ENCODE measurements at regions not wholly inside any gene's neighbourhood (a gene's known extent, or its start where the extent isn't known, plus 50 kb on each side); places are given as distances from the start of the nearest gene placed in this dataset.

- TF ChIP-seq CTCF (IDR thresholded peaks at IDR 0.05; ENCODE audit: low read depth, low read length) (no peak), POLR2A (IDR thresholded peaks at IDR 0.05; ENCODE audit: extremely low read depth, insufficient read length) (no peak)
Observed at GRCh38 chr14:86824167-86824566, 1168.8 kb downstream of the GALC start.

Measured in NB4 (cell line).